Prostate gland (tissue), 2 donors: ENCODE measurements at regions not wholly inside any gene's neighbourhood (a gene's known extent, or its start where the extent isn't known, plus 50 kb on each side); places are given as distances from the start of the nearest gene placed in this dataset.

Source experiments
- POLR2A ChIP-seq: fragments of 450-650 bp; IDR thresholded peaks from one replicate; pipeline ENCODE4 v1.6.1; 2016; ENCODE audit warnings: antibody characterized with exemption, mild to moderate bottlenecking
- TF ChIP-seq, protein P1 (sequence below), 4 experiments: fragments of 200-600 bp in 2 of 4; fragments of 450-650 bp in 2 of 4; sonication (generic) in 2 of 4; IDR thresholded peaks; 1 replicate in 3 of 4; 2 replicates in 1 of 4; pipeline ENCODE4 v1.5.1; 2016 to 2019; ENCODE audit warnings: antibody characterized with exemption in 4 of 4, mild to moderate bottlenecking in 2 of 4, moderate library complexity in 2 of 4

GRCh38 chr5:13625616-13626198 is 318.8 kb downstream of the DNAH5 start:
- TF ChIP-seq, protein P1, sequence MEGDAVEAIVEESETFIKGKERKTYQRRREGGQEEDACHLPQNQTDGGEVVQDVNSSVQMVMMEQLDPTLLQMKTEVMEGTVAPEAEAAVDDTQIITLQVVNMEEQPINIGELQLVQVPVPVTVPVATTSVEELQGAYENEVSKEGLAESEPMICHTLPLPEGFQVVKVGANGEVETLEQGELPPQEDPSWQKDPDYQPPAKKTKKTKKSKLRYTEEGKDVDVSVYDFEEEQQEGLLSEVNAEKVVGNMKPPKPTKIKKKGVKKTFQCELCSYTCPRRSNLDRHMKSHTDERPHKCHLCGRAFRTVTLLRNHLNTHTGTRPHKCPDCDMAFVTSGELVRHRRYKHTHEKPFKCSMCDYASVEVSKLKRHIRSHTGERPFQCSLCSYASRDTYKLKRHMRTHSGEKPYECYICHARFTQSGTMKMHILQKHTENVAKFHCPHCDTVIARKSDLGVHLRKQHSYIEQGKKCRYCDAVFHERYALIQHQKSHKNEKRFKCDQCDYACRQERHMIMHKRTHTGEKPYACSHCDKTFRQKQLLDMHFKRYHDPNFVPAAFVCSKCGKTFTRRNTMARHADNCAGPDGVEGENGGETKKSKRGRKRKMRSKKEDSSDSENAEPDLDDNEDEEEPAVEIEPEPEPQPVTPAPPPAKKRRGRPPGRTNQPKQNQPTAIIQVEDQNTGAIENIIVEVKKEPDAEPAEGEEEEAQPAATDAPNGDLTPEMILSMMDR (IDR thresholded peaks at IDR 0.05): no peak
- no peak for TF ChIP-seq POLR2A
